H9 (cell line): ENCODE measurements at regions not wholly inside any gene's neighbourhood (a gene's known extent, or its start where the extent isn't known, plus 50 kb on each side); places are given as distances from the start of the nearest gene placed in this dataset.

Source experiments
- DNase-seq: peaks from one replicate; pipeline ENCODE4 v3.0.0-alpha.2; 2017
- H2AFZ ChIP-seq: one replicate; pipeline ENCODE4 v1.6.1; 2013; ENCODE audit warnings: mild to moderate bottlenecking, low read length, control low read depth, moderate library complexity
- H2AK5ac ChIP-seq: 2 replicates; pipeline ENCODE4 v1.6.1; 2013; ENCODE audit warnings: low read length, control low read depth, mixed read lengths; ENCODE audit not compliant: insufficient read length
- H2BK120ac ChIP-seq: one replicate; pipeline ENCODE4 v1.6.1; 2013; ENCODE audit warnings: low read depth, mild to moderate bottlenecking, low read length, control low read depth, inconsistent platforms; ENCODE audit not compliant: poor library complexity, severe bottlenecking
- H2BK12ac ChIP-seq: 2 replicates; pipeline ENCODE4 v1.6.1; 2013; ENCODE audit warnings: low read length, control low read depth, mixed read lengths, low read depth; ENCODE audit not compliant: insufficient read length
- H2BK15ac ChIP-seq: 2 replicates; pipeline ENCODE4 v1.6.1; 2013; ENCODE audit warnings: low read depth, low read length, control low read depth
- H2BK20ac ChIP-seq: one replicate; pipeline ENCODE4 v1.6.1; 2013; ENCODE audit warnings: low read depth, mild to moderate bottlenecking, low read length, control low read depth, inconsistent platforms; ENCODE audit not compliant: poor library complexity, severe bottlenecking
- H2BK5ac ChIP-seq: 2 replicates; pipeline ENCODE4 v1.6.1; 2013; ENCODE audit warnings: low read length, control low read depth, mixed read lengths; ENCODE audit not compliant: insufficient read length
- H3K14ac ChIP-seq: 2 replicates; pipeline ENCODE4 v1.6.1; 2013; ENCODE audit warnings: low read length, control low read depth; ENCODE audit not compliant: insufficient read depth
- H3K18ac ChIP-seq: 2 replicates; pipeline ENCODE4 v1.6.1; 2013; ENCODE audit warnings: low read depth, mild to moderate bottlenecking, mixed read lengths, low read length, control low read depth; ENCODE audit not compliant: insufficient read length
- H3K23ac ChIP-seq: 2 replicates; pipeline ENCODE4 v1.6.1; 2013; ENCODE audit warnings: low read length, control low read depth, mixed read lengths, low read depth; ENCODE audit not compliant: insufficient read length
- H3K23me2 ChIP-seq: 2 replicates; pipeline ENCODE4 v1.6.1; 2013; ENCODE audit warnings: low read depth, mild to moderate bottlenecking, mixed read lengths, low read length, control low read depth; ENCODE audit not compliant: insufficient read length, poor library complexity, severe bottlenecking
- H3K27ac ChIP-seq: 2 replicates; pipeline ENCODE4 v1.5.1; 2013; ENCODE audit warnings: low read length, control low read depth, mixed read lengths, low read depth; ENCODE audit not compliant: insufficient read length
- H3K27me3 ChIP-seq: 2 replicates; pipeline ENCODE4 v1.6.1; 2013; ENCODE audit warnings: low read length, control low read depth, inconsistent platforms; ENCODE audit not compliant: insufficient read depth
- H3K4ac ChIP-seq: 2 replicates; pipeline ENCODE4 v1.6.1; 2013; ENCODE audit warnings: low read depth, mild to moderate bottlenecking, control low read depth, inconsistent platforms, low read length, moderate library complexity
- H3K4me1 ChIP-seq: 2 replicates; pipeline ENCODE4 v1.6.1; 2013; ENCODE audit warnings: low read length, control low read depth, inconsistent platforms; ENCODE audit not compliant: insufficient read depth
- H3K4me2 ChIP-seq: 2 replicates; pipeline ENCODE4 v1.6.1; 2013; ENCODE audit warnings: low read length, control low read depth, mixed read lengths; ENCODE audit not compliant: insufficient read length, insufficient read depth
- H3K56ac ChIP-seq: 2 replicates; pipeline ENCODE4 v1.6.1; 2013; ENCODE audit warnings: low read depth, mild to moderate bottlenecking, mixed read lengths, low read length, control low read depth; ENCODE audit not compliant: insufficient read length
- H3K79me1 ChIP-seq: 2 replicates; pipeline ENCODE4 v1.6.1; 2013; ENCODE audit warnings: low read depth, mild to moderate bottlenecking, moderate library complexity, low read length, control low read depth, inconsistent platforms; ENCODE audit not compliant: insufficient read depth, poor library complexity, severe bottlenecking
- H3K79me2 ChIP-seq: 2 replicates; pipeline ENCODE4 v1.6.1; 2013; ENCODE audit warnings: low read length, control low read depth, inconsistent platforms; ENCODE audit not compliant: insufficient read depth
- H3K9ac ChIP-seq: 2 replicates; pipeline ENCODE4 v1.6.1; 2013; ENCODE audit warnings: low read length, control low read depth, mixed read lengths; ENCODE audit not compliant: insufficient read length; ENCODE audit errors: extremely low read depth
- H3K9me3 ChIP-seq: one replicate; pipeline ENCODE4 v1.6.1; 2013; ENCODE audit warnings: low read depth, low read length, inconsistent platforms; ENCODE audit not compliant: control insufficient read depth
- H3T11ph ChIP-seq: one replicate; pipeline ENCODE4 v1.6.1; 2013; ENCODE audit warnings: mild to moderate bottlenecking, low read length, control low read depth, inconsistent platforms
- H4K20me1 ChIP-seq: one replicate; pipeline ENCODE4 v1.6.1; 2013; ENCODE audit not compliant: control insufficient read depth, insufficient read length, insufficient read depth
- H4K5ac ChIP-seq: 2 replicates; pipeline ENCODE4 v1.6.1; 2013; ENCODE audit warnings: low read depth, mild to moderate bottlenecking, mixed read lengths, low read length, control low read depth; ENCODE audit not compliant: insufficient read length
- H4K8ac ChIP-seq: replicated peaks from 2 replicates; pipeline ENCODE4 v1.6.1; 2013; ENCODE audit warnings: low read length, control low read depth, mixed read lengths, low read depth; ENCODE audit not compliant: insufficient read length
- H4K91ac ChIP-seq: 2 replicates; pipeline ENCODE4 v1.6.1; 2013; ENCODE audit warnings: low read depth, mild to moderate bottlenecking, moderate library complexity, mixed read lengths, low read length, control low read depth; ENCODE audit not compliant: insufficient read length
- H3K27ac Mint-ChIP-seq, 3 experiments: 2 replicates in 2 of 3; 3 replicates in 1 of 3; pipeline ENCODE4 v1.8.0; 2020 to 2021; ENCODE audit warnings: mixed read lengths in 3 of 3, mild to moderate bottlenecking in 1 of 3, moderate library complexity in 1 of 3
- H3K27me3 Mint-ChIP-seq: 2 replicates; pipeline ENCODE4 v1.8.0; 2021; ENCODE audit warnings: low read depth, mild to moderate bottlenecking, moderate library complexity, mixed read lengths
- H3K36me3 Mint-ChIP-seq, 3 experiments: 2 replicates in 2 of 3; 3 replicates in 1 of 3; pipeline ENCODE4 v1.8.0; 2020 to 2021; ENCODE audit warnings: low read depth in 3 of 3, mixed read lengths in 3 of 3; ENCODE audit not compliant: insufficient read depth in 1 of 3
- H3K4me1 Mint-ChIP-seq, 2 experiments: 2 replicates each; pipeline ENCODE4 v1.8.0; 2020; ENCODE audit warnings: mixed read lengths in 2 of 2
- H3K4me3 Mint-ChIP-seq, 2 experiments: 2 replicates in 1 of 2; 3 replicates in 1 of 2; pipeline ENCODE4 v1.8.0; 2020 to 2021; ENCODE audit warnings: mild to moderate bottlenecking in 2 of 2, mixed read lengths in 2 of 2, moderate library complexity in 1 of 2
- H3K9me3 Mint-ChIP-seq, 2 experiments: 2 replicates in 1 of 2; 3 replicates in 1 of 2; pipeline ENCODE4 v1.8.0; 2020; ENCODE audit warnings: mild to moderate bottlenecking in 2 of 2, mixed read lengths in 2 of 2, moderate library complexity in 1 of 2
- CTCF ChIP-seq: fragments of 200-600 bp; sonication (generic); conservative IDR thresholded peaks from 3 replicates; pipeline ENCODE4 v1.8.0; 2021; ENCODE audit warnings: antibody characterized with exemption, mild to moderate bottlenecking
- WGBS: extraction: QIAGEN DNeasy Blood & Tissue Kit; methylation state at CpG from one replicate; pipeline ENCODE4 v1.1.7; 2013; ENCODE audit warnings: missing lambda C conversion rate, low lambda C conversion rate, mixed read lengths; ENCODE audit not compliant: insufficient read length; ENCODE audit errors: extremely low coverage; 5-methylcytosine and 5-hydroxymethylcytosine counted together

GRCh38 chr2:175811971-175812370 is 190.1 kb downstream of the LNPK start:
- Histone ChIP-seq H3K4me2 (no peak overlapping the region), H2BK15ac (no peak overlapping the region), H3K27ac (no peak overlapping the region), H3K23ac (no peak overlapping the region), H2BK20ac (no peak overlapping the region), H4K5ac (no peak overlapping the region), H3K79me2 (no peaks in the 10 kb centered on the region), H3K14ac (no peak overlapping the region), H3K56ac (no peak overlapping the region), H3K9me3 (peaks cover 9% of the 10 kb centered on the region), H3K23me2 (no peaks in the 10 kb centered on the region), H3T11ph (no peak overlapping the region), H3K79me1 (no peaks in the 10 kb centered on the region), H3K27me3 (no peaks in the 10 kb centered on the region), H3K18ac (no peak overlapping the region), H4K20me1 (no peaks in the 10 kb centered on the region), H4K8ac (no peak overlapping the region), H2AFZ (no peak overlapping the region), H3K4ac (no peak overlapping the region), H3K9ac (no peak overlapping the region), H2AK5ac (no peak overlapping the region), H4K91ac (no peak overlapping the region), H2BK120ac (no peak overlapping the region), H2BK12ac (no peak overlapping the region), H3K4me1 (no peaks in the 10 kb centered on the region), H2BK5ac (no peak overlapping the region)
- H3K9me3 Mint-ChIP-seq, result peaks cover 7 to 19% of the 10 kb centered on the region in 2 experiments
- peaks cover 3 to 8% (median 5%) of the 10 kb centered on the region in 3 experiments; a peak in 6 of 7 replicates for H3K36me3 Mint-ChIP-seq
- WGBS, result no CpG with 5 or more reads among the region's 2 CpGs
- TF ChIP-seq CTCF, result no peak
- H3K4me3 Mint-ChIP-seq, result no peak overlapping the region
- H3K4me1 Mint-ChIP-seq, result no peaks in the 10 kb centered on the region
- no peaks in the 10 kb centered on the region; the same call in 1 of the 2 replicates for H3K27me3 Mint-ChIP-seq
- no peak overlapping the region for H3K27ac Mint-ChIP-seq
- no peak for DNase-seq
